ENCODE measurements at regions not wholly inside any gene's neighbourhood (a gene's known extent, or its start where the extent isn't known, plus 50 kb on each side); places are given as distances from the start of the nearest gene placed in this dataset.

DNA sequence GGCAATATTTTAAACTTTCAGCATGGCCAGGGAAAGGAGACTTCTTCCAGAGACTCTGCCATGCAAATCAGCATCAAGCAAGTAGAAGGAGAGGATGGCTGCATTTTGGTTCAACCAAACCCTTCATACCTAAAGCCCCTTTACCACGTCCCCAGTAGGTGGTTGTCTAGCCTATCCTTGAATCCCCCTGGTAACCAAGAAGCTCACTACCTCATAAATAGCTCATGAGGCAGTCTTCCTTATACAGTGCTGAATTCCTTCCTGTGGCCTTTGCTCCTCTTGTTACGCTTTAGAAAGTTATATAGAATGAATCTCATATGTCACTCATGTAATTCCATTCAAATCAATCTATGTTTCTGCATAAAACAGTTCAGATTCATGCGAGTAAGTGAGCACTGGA is 289.5 kb upstream of the SLC30A5 start:
- Histone ChIP-seq H3K4me1 (no peaks in the 10 kb centered on the region), H3K4me3 (no peak overlapping the region), H3K36me3 (no peaks in the 10 kb centered on the region), H3K27ac (no peak overlapping the region), H3K9me3 (peaks cover 0 to 9% (median 4%) of the 10 kb centered on the region in 3 donors), H3K27me3 (no peaks in the 10 kb centered on the region)
- no peak for DNase-seq
- TF ChIP-seq, protein P1, sequence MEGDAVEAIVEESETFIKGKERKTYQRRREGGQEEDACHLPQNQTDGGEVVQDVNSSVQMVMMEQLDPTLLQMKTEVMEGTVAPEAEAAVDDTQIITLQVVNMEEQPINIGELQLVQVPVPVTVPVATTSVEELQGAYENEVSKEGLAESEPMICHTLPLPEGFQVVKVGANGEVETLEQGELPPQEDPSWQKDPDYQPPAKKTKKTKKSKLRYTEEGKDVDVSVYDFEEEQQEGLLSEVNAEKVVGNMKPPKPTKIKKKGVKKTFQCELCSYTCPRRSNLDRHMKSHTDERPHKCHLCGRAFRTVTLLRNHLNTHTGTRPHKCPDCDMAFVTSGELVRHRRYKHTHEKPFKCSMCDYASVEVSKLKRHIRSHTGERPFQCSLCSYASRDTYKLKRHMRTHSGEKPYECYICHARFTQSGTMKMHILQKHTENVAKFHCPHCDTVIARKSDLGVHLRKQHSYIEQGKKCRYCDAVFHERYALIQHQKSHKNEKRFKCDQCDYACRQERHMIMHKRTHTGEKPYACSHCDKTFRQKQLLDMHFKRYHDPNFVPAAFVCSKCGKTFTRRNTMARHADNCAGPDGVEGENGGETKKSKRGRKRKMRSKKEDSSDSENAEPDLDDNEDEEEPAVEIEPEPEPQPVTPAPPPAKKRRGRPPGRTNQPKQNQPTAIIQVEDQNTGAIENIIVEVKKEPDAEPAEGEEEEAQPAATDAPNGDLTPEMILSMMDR (IDR thresholded peaks at IDR 0.05) = no peak
- intact Hi-C loops (cut with DNase I; ENCODE audit: low total_unique reads) = no loop called here

DNA sequence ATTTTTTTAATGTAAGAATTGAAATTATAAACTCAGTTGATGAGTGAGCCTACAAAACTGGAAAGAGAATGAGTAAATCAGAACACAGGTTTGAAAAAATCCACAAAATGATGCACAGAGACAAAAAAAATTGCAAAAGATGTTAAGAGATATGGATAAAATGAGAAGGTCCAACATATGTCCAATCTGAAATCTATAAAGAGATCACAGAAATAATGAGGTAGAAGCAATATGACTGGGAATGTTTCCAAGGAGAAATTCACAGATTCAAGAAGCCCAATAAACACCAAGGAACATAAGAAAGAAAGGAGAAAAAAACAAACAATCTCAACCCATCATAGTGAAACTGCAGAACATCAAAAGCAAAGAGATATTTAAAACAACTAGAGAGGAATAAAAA is 288.4 kb upstream of the SLC30A5 start:
- intact Hi-C loops (cut with DNase I; ENCODE audit: low total_unique reads) = no loop called here
- H3K36me3 ChIP-seq = no peaks in the 10 kb centered on the region
- TF ChIP-seq, protein P1 (IDR thresholded peaks at IDR 0.05) = no peak
- no peaks in the 10 kb centered on the region for H3K27me3 ChIP-seq
- peaks cover 0 to 9% (median 4%) of the 10 kb centered on the region in 3 donors for H3K9me3 ChIP-seq
- no peaks in the 10 kb centered on the region for H3K4me1 ChIP-seq
- H3K4me3 ChIP-seq = no peak overlapping the region
- DNase-seq = no peak
- H3K27ac ChIP-seq = no peak overlapping the region

- no peaks in the 10 kb centered on the region for H3K36me3 ChIP-seq
- no peak for DNase-seq
- H3K9me3 ChIP-seq = peaks cover 0 to 2% (median 0%) of the 10 kb centered on the region in 3 donors
- intact Hi-C loops (cut with DNase I; ENCODE audit: low total_unique reads) = no loop called here
- TF ChIP-seq, protein P1 (IDR thresholded peaks at IDR 0.05) = no peak
- H3K4me3 ChIP-seq = no peak overlapping the region
- peaks cover 0 to 5% (median 0%) of the 10 kb centered on the region in 4 donors for H3K4me1 ChIP-seq
- no peak overlapping the region for H3K27ac ChIP-seq
- no peaks in the 10 kb centered on the region for H3K27me3 ChIP-seq
Measured at GRCh38 chr5:68817632-68818031, 276.2 kb upstream of the SLC30A5 start.

DNA sequence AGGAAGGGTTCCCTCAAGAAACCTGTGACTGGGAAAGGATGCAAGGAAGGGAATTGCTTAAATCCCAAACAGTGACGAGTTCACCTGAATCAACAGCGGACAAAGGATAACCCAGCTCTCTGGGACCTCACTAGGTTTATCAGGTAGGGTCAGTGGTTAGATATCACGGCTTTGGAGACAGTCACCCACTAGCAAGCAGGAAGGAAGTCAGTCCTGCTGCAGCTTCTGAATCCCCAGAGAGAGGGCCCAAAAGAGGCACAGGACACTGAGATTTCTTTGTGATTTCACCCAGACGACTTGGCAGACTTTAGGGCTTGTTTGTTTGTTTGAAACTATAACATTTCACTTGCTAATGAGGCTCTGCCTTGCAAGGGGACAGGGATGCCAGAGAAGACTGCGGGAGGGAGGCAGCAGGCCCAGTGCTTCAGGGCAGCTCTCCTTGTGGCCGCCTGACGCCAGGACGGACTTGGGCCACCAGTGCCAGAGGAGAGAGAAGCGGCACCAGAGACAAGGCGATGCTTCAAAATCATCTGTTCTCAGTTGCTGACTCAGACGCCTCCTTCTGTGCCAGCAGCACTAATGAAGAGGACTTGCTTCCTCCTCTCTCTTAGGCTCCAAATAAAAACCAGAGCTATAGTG is 275.6 kb upstream of the SLC30A5 start:
- TF ChIP-seq, protein P1 (IDR thresholded peaks at IDR 0.05) = no peak
- intact Hi-C loops (cut with DNase I; ENCODE audit: low total_unique reads) = no loop called here
- Histone ChIP-seq H3K4me3 (no peak overlapping the region), H3K27ac (no peak overlapping the region), H3K9me3 (peaks cover 0 to 2% (median 0%) of the 10 kb centered on the region in 3 donors), H3K36me3 (no peaks in the 10 kb centered on the region), H3K4me1 (peaks cover 0 to 5% (median 0%) of the 10 kb centered on the region in 4 donors), H3K27me3 (no peaks in the 10 kb centered on the region)
- DNase-seq = no peak

DNA sequence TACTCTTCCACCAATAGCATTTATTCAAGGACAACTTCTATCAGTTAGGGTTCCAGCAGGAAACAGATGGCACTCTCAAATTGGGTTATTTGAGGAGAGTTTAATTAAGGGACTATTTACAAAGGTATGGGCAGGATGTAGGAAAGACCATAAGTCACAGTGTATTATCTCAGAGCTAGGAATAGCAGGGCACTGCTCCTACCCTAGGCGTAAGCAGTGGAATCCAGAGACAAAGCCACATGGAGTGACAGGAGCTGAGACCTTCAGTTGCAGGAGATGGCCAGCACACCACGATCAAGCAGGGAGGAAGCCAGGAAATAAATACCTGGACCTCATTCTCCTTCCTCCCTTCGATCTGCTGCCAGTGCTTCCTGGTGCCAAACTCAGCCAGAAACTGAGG is 274.9 kb upstream of the SLC30A5 start:
- Histone ChIP-seq H3K4me3 (no peak overlapping the region), H3K27ac (no peak overlapping the region), H3K4me1 (peaks cover 0 to 5% (median 0%) of the 10 kb centered on the region in 4 donors), H3K27me3 (no peaks in the 10 kb centered on the region), H3K36me3 (no peaks in the 10 kb centered on the region), H3K9me3 (no peaks in the 10 kb centered on the region)
- intact Hi-C loops (cut with DNase I; ENCODE audit: low total_unique reads) = no loop called here
- TF ChIP-seq, protein P1 (IDR thresholded peaks at IDR 0.05) = no peak
- DNase-seq = no peak
